ENCODE measurements at regions not wholly inside any gene's neighbourhood (a gene's known extent, or its start where the extent isn't known, plus 50 kb on each side); places are given as distances from the start of the nearest gene placed in this dataset.

- TF ChIP-seq, protein P1, sequence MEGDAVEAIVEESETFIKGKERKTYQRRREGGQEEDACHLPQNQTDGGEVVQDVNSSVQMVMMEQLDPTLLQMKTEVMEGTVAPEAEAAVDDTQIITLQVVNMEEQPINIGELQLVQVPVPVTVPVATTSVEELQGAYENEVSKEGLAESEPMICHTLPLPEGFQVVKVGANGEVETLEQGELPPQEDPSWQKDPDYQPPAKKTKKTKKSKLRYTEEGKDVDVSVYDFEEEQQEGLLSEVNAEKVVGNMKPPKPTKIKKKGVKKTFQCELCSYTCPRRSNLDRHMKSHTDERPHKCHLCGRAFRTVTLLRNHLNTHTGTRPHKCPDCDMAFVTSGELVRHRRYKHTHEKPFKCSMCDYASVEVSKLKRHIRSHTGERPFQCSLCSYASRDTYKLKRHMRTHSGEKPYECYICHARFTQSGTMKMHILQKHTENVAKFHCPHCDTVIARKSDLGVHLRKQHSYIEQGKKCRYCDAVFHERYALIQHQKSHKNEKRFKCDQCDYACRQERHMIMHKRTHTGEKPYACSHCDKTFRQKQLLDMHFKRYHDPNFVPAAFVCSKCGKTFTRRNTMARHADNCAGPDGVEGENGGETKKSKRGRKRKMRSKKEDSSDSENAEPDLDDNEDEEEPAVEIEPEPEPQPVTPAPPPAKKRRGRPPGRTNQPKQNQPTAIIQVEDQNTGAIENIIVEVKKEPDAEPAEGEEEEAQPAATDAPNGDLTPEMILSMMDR (IDR thresholded peaks at IDR 0.05), result no peak
- TF ChIP-seq POLR2A (IDR thresholded peaks at IDR 0.05), result no peak
These were observed 128.0 kb upstream of the SDK2 start for GRCh38 chr17:73772107-73772705.

All from uterus (tissue), 2 donors.